SK-N-SH (cell line): ENCODE measurements at regions not wholly inside any gene's neighbourhood (a gene's known extent, or its start where the extent isn't known, plus 50 kb on each side); places are given as distances from the start of the nearest gene placed in this dataset.

Experiments used
- CHD2 ChIP-seq: fragments of 150-350 bp; IDR thresholded peaks from 2 replicates; pipeline ENCODE4 v1.6.1; 2018; ENCODE audit warnings: low read length; ENCODE audit not compliant: partially characterized antibody
- CTCF ChIP-seq: fragments of 200-600 bp; sonication (generic); IDR thresholded peaks from 2 replicates; pipeline ENCODE4 v1.6.1; 2017; ENCODE audit warnings: antibody characterized with exemption, mild to moderate bottlenecking, moderate library complexity
- EP300 ChIP-seq, 2 experiments: IDR thresholded peaks; 2 replicates each; pipeline versions ENCODE4 v1.4.0 to v1.6.1; 2012; ENCODE audit warnings: borderline replicate concordance in 1 of 2, low read depth in 1 of 2, low read length in 1 of 2
- POLR2AphosphoS5 ChIP-seq: IDR thresholded peaks from 2 replicates; pipeline ENCODE4 v1.6.1; 2012; ENCODE audit warnings: low read depth, low read length
- RAD21 ChIP-seq: IDR thresholded peaks from 2 replicates; pipeline ENCODE4 v1.6.1; 2012; ENCODE audit warnings: mild to moderate bottlenecking, low read length
- SMC3 ChIP-seq: IDR thresholded peaks from 2 replicates; pipeline ENCODE4 v1.6.1; 2012; ENCODE audit warnings: low read depth, low read length, improper control_type of control experiment
- TAF1 ChIP-seq: IDR thresholded peaks from 2 replicates; pipeline ENCODE4 v1.6.1; 2012; ENCODE audit warnings: low read depth, mild to moderate bottlenecking, low read length, moderate library complexity, borderline replicate concordance
- USF1 ChIP-seq: IDR thresholded peaks from 2 replicates; pipeline ENCODE4 v1.4.0; 2012; ENCODE audit warnings: low read depth, borderline replicate concordance

GRCh38 chr1:187241971-187242370 lies 413.2 kb downstream of the PLA2G4A start:
- TF ChIP-seq CTCF, result no peak
- no peak for TF ChIP-seq SMC3
- no peak for TF ChIP-seq TAF1
- no peak for TF ChIP-seq CHD2
- TF ChIP-seq POLR2AphosphoS5, result no peak
- no peak for TF ChIP-seq RAD21
- no peak for TF ChIP-seq EP300 (IDR thresholded peaks at IDR 0.05; ENCODE audit: borderline replicate concordance in 1 of 2, low read depth in 1 of 2, low read length in 1 of 2)
- no peak for TF ChIP-seq USF1
